ENCODE measurements at regions not wholly inside any gene's neighbourhood (a gene's known extent, or its start where the extent isn't known, plus 50 kb on each side); places are given as distances from the start of the nearest gene placed in this dataset.

- no peak for TF ChIP-seq CTCF (IDR thresholded peaks at IDR 0.05; ENCODE audit: low read depth, low read length, missing control alignments)
- H3K4me3 ChIP-seq (ENCODE audit: low read depth, low read length), result no peak overlapping the region
- DNase-seq (ENCODE audit: low read depth), result no peak
Measured at GRCh38 chr12:85662207-85662602, 174.0 kb downstream of the RASSF9 start.

- H3K4me3 ChIP-seq (ENCODE audit: low read depth, low read length), result no peak overlapping the region
- no peak for DNase-seq (ENCODE audit: low read depth)
- TF ChIP-seq CTCF (IDR thresholded peaks at IDR 0.05; ENCODE audit: low read depth, low read length, missing control alignments), result no peak
Measured at GRCh38 chr12:85663631-85664030, 172.6 kb downstream of the RASSF9 start.

GRCh38 chr12:85664429-85664828 is 171.8 kb downstream of the RASSF9 start:
- no peak for DNase-seq (ENCODE audit: low read depth)
- no peak for TF ChIP-seq CTCF (IDR thresholded peaks at IDR 0.05; ENCODE audit: low read depth, low read length, missing control alignments)
- no peak overlapping the region for H3K4me3 ChIP-seq (ENCODE audit: low read depth, low read length)

- TF ChIP-seq CTCF (IDR thresholded peaks at IDR 0.05; ENCODE audit: low read depth, low read length, missing control alignments), result no peak
- no peak for DNase-seq (ENCODE audit: low read depth)
- H3K4me3 ChIP-seq (ENCODE audit: low read depth, low read length), result no peak overlapping the region
Measured at GRCh38 chr12:85669911-85670310, 166.3 kb downstream of the RASSF9 start.

- TF ChIP-seq CTCF (IDR thresholded peaks at IDR 0.05; ENCODE audit: low read depth, low read length, missing control alignments), result no peak
- no peak for DNase-seq (ENCODE audit: low read depth)
- H3K4me3 ChIP-seq (ENCODE audit: low read depth, low read length), result no peak overlapping the region
Measured at GRCh38 chr12:85672436-85672835, 163.8 kb downstream of the RASSF9 start.

GRCh38 chr12:85673921-85674420 is 162.2 kb downstream of the RASSF9 start:
- DNase-seq (ENCODE audit: low read depth), result no peak
- TF ChIP-seq CTCF (IDR thresholded peaks at IDR 0.05; ENCODE audit: low read depth, low read length, missing control alignments), result no peak
- H3K4me3 ChIP-seq (ENCODE audit: low read depth, low read length), result no peak overlapping the region
